ENCODE measurements at regions not wholly inside any gene's neighbourhood (a gene's known extent, or its start where the extent isn't known, plus 50 kb on each side); places are given as distances from the start of the nearest gene placed in this dataset.

DNA sequence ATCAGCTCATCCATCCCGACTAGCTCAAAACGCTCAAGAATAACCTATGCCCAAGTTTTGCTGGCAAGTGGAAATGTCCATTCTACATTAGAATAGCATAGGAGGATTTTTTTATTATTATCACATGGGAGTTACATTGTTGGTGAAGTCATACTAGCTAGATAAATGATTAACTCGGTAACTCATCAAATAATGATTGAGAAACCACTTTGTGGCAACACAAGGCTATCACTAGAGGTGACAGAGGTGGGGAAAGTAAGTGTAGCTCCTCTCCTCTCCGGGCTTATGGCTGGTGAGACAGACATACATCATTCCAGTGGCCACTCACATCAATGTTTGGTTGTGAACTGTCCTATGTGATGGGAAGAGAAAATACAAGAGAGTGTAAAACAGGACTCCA lies 161.6 kb downstream of the ZIC5 start:
- no peak for TF ChIP-seq POLR2A (IDR thresholded peaks at IDR 0.05; ENCODE audit: low read depth, low read length)
- DNase-seq (ENCODE audit: insufficient read length, low spot score), result no peak

DNA sequence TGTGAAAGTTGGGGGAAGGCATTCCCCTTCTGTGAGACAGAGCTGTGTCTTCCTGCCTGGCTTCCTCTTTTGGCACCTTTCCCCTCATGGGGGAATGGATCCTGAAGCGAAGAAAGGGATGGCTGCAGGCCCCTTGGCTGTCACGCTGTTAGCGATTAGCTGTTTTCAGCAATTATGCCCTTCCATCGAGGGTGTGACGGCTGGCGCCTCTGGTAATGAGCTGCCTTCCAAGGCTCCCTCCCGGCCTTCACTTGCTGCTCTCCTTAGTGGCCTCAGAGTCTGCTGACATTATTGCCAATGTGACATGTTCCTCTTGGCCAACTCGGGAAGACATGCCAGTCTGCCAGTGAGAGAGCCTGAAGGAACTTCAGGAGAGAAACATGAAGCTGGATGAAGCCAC lies 162.1 kb downstream of the ZIC5 start:
- TF ChIP-seq POLR2A (IDR thresholded peaks at IDR 0.05; ENCODE audit: low read depth, low read length), result no peak
- FAIRE-seq (no peak), DNase-seq (ENCODE audit: insufficient read length, low spot score) (no peak)

More for the DNA sequence above, 161.6 kb downstream of the ZIC5 start:
- no peak for FAIRE-seq

DNA sequence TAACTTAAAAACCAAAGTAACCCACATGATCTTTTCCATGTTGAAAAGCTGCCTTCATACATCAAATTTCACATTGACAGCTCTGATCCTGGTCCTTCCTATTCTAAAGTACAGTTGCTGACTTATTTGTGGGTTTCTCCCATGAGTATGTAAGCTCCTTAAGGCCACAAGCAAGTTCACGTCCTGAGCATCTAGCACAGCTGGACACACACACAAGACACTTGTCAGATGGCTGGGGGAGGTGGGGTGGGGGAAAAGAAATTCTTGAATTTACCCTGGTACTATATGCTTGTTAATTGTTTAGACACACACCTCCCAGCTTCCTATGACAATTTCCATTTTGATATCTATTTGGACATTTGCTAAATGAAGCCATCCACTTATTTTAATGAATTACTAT lies 162.8 kb downstream of the ZIC5 start:
- TF ChIP-seq POLR2A (IDR thresholded peaks at IDR 0.05; ENCODE audit: low read depth, low read length), result no peak
- FAIRE-seq (no peak), DNase-seq (ENCODE audit: insufficient read length, low spot score) (no peak)

DNA sequence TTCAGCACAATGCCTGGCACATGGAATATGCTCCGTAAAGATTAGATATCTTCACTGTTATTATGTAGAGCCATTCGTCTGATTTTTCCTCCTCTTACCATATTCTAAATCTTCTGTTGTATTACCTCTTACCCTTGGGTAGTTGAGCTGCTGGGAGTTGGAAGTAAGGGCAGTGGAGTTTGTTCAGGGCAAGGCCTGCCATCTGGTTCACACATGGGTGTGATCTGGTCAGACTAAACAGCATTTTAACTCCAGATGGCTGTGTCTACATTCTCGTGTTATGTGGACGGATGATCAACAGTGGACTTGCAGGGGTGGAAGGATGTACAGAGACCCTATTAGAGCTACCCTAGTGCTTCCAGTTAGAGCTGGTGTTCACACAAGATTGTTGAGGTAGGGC lies 164.9 kb downstream of the ZIC5 start:
- FAIRE-seq, result no peak
- no peak for TF ChIP-seq POLR2A (IDR thresholded peaks at IDR 0.05; ENCODE audit: low read depth, low read length)
- no peak for DNase-seq (ENCODE audit: insufficient read length, low spot score)

DNA sequence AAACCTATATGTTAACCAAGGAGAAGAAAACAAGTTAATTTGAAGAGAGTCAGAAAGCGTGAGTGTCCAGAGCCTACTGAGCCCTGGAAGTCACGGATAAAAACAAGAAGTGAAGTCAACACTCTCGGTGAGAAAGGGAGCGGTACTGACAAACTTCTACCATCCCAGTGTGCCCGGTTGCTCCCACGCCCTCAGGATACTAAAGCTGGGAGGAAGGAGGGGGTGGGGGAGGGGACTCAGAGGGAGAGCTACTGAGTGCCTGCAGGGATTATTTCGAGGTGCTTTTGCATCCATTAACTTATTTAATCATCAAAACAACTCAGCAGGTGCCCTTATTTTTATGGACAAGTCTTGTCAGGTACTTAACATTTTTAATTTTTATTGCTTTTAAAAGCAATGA lies 166.2 kb downstream of the ZIC5 start:
- no peak for TF ChIP-seq POLR2A (IDR thresholded peaks at IDR 0.05; ENCODE audit: low read depth, low read length)
- no peak for DNase-seq (ENCODE audit: insufficient read length, low spot score)
- FAIRE-seq, result no peak

DNA sequence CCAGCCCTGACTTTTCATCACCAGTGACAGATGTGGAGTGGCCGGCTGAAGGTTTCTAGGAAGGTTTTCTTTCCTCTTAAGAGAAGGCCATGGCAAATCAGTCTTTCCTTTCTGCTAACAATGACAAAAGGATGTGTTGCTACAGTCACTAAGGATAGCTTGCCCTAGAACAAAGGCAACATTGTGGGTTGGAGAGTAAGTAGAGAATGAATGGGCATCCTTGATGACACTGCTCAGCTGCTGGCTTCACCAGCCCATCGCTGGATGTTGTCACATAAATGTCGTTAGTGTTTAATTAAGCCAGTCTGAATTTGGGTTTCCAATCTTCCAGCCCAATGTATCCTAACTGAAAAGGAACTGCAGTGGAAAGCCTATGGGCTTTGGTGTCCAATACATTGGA lies 168.4 kb downstream of the ZIC5 start:
- FAIRE-seq (peak; percentile 76), DNase-seq (ENCODE audit: insufficient read length, low spot score) (no peak)
- TF ChIP-seq POLR2A (IDR thresholded peaks at IDR 0.05; ENCODE audit: low read depth, low read length), result no peak

DNA sequence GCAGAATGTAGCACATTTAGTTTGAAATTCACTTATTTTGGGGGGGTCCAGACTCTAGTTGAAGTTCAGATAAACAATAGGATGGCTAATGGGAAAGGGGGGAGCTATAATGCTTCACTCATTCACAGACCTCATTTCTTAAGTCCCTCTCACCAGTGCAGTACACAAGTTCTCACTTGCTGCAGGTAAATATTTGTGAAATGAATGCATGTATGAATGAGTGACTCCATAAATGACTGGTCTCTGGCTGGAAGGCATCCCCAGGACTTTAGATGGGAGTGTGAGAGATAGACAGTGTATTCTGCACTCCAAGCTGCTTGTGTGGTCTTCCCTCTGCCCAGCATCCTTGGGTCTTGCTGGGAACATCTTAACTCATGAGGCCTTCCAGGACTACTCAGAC lies 169.2 kb downstream of the ZIC5 start:
- TF ChIP-seq POLR2A (IDR thresholded peaks at IDR 0.05; ENCODE audit: low read depth, low read length), result no peak
- DNase-seq (ENCODE audit: insufficient read length, low spot score), result no peak
- peak; percentile 23 for FAIRE-seq

DNA sequence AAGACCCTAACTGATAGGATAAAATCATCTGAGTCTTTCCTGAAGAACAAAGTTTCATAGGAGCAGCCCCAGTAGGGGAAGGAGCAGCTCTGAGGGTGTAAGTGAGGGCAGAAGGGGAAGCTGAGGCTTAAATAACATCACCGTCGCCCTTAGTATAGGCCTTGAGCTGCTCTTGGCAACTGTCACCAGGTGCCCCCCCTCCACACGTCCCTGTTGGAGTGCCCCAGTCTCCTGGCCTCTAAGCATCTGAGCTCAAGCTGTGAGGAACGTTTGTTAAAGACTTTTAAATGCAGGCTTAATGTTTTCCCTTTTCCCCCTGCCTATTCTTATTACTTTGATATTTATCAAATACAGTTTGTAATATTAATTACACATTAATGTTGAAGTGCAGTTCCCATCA lies 170.6 kb downstream of the ZIC5 start:
- FAIRE-seq, result no peak
- no peak for TF ChIP-seq POLR2A (IDR thresholded peaks at IDR 0.05; ENCODE audit: low read depth, low read length)
- DNase-seq (ENCODE audit: insufficient read length, low spot score), result no peak

DNA sequence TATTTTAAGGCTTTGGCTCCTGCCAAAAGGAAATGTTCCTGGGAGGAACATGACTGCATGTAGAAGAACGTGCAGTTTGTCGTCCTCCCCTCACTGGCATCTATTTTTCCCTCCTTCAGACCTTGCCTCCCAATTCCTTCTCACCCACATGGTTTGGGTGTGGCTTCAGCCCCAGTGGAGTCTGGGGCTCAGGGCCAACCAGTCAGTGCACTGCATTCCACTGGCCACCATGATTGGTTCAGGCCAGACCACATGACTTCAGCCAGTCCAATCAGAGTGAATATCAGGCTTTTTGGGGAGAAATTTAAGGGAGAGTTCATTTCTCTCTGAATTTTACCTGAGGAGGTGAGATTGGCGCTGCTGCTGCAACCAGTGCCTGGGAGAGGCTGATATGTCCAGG lies 171.6 kb downstream of the ZIC5 start:
- DNase-seq (ENCODE audit: insufficient read length, low spot score), result no peak
- no peak for TF ChIP-seq POLR2A (IDR thresholded peaks at IDR 0.05; ENCODE audit: low read depth, low read length)
- FAIRE-seq, result no peak

DNA sequence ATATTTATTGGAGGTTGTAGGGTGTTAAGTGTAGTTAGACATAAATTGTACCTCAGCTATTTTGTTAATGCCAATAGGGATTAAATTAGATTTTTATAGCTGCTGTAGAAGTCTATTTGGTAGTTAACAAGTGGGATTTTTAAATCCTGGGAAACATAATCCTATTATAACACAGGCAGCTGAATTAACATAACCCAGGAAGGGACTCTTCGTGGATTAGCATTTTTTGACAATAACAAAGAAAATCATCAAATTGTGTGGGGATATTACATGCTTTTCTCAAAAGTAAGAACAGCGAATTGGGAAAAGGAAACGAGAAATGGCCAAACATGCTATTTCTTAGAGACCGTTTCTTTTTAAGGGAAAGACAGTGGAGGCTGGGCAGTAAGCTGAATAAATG lies 172.8 kb downstream of the ZIC5 start:
- TF ChIP-seq POLR2A (IDR thresholded peaks at IDR 0.05; ENCODE audit: low read depth, low read length), result no peak
- no peak for DNase-seq (ENCODE audit: insufficient read length, low spot score)
- no peak for FAIRE-seq

DNA sequence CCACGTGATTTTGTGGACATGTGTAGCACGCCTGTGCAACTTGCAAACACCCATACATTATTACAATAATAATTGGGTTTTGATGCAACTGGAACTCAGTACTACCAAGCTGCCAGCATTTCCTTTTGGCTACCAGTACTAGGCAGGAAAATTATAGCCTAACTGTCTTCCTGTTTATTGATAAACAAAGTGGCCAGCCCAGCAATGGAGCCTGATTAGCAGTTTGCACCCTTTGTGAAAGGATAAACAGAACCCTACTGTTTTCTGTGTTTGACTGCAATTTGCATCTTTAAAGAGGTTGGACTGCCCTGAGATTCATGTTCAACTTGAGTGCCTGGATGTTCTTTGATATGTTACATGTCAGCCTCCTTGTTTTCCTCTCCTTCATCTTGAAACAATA lies 173.9 kb downstream of the ZIC5 start:
- FAIRE-seq (no peak), DNase-seq (ENCODE audit: insufficient read length, low spot score) (no peak)
- no peak for TF ChIP-seq POLR2A (IDR thresholded peaks at IDR 0.05; ENCODE audit: low read depth, low read length)

DNA sequence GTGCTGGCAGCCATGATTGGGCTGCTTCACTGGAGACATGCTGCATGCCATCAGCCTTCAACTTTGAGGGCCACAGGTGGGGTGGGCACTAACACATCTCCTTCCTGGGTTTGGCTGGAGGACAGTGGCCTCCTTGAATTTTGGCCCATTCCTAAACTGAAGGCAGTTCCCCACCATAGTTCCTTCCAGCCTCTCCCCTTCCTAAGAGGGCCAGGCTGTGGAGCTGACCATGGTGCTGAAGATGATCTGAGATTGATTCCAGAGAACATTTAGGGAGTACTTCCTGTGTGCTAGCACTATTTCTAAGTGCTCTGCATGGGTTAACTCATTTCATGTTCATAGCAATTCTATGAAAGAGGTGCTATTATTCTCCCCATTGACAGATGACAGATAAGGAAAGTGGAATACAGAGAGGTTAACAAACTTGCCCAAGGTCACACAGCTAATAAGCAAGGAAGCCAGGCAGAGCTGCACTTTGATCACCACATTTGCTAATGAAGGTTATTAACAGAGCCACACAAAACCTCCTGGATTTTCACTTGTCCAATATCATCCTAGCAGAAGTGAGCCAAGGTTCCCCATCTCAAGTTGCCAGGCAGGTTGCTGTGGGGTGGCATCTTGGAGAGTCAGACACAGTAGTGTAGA lies 175.3 kb downstream of the ZIC5 start:
- TF ChIP-seq POLR2A (IDR thresholded peaks at IDR 0.05; ENCODE audit: low read depth, low read length), result no peak
- DNase-seq (ENCODE audit: insufficient read length, low spot score) (peak; percentile 35), FAIRE-seq (peak; percentile 98)

DNA sequence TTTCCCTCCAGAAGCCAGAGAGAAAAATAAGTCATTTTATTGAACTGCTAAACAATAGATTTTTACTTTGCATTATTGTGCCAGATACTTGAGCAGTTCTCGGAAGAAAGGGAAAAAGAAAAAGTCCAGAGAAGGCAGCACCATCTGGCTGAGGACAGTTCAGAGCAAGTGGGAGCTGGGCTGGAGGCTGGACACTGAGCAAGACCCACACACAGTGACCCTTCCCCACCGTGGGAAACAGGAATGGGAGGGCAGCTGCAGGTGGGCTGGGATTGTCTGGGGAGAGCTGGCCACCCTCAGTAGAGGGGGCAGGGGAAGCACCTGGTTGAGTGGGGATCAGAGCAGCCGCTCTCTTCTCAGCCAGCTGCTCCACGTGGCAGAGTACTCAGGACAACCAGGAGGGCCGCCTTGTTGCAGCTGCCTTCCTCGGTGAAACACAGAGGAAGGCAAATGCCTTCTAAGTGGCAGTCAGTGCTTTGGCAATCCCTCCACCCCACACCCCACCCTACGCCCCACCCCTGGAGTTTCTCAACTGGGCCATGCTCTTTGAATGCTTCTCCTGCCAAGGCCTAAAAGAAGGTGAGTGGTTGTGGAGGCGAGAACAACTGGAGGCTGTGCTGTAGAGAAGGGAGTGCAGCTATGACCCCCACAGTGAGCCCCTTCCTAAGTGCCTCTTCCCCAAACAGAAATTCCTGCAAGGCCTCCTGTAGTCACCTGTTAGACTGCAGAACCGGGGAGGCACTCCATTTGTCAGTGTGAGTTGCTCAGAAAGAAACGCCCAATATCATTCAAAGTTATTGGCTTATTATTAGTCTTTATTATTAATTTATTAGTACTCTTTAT lies 179.3 kb downstream of the ZIC5 start:
- FAIRE-seq, result no peak
- DNase-seq (ENCODE audit: insufficient read length, low spot score), result no peak

DNA sequence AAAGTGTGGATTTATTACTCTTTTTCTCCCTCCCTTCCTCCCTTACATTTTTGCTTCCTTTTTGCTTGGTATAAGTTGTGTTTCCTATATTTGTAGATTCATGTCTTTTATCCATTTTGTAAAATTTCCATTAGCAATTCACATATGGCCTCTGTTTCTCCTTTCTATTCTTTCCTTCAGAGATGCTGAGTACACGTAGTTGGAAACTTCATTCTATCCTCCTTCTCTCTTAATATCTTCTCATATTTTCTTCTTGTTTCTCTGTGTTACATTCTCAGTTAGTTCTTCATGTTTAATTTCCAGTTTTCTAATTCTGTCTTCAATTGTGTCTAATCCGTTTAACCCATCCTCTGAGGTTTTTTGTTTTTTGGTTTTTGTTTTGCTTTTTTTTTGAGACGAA lies 188.9 kb downstream of the ZIC5 start:
- DNase-seq (ENCODE audit: insufficient read length, low spot score), result no peak
- no peak for TF ChIP-seq POLR2A (IDR thresholded peaks at IDR 0.05; ENCODE audit: low read depth, low read length)
- no peak for FAIRE-seq

More for the DNA sequence above, 179.3 kb downstream of the ZIC5 start:
- no peak for TF ChIP-seq POLR2A (IDR thresholded peaks at IDR 0.05; ENCODE audit: low read depth, low read length)

DNA sequence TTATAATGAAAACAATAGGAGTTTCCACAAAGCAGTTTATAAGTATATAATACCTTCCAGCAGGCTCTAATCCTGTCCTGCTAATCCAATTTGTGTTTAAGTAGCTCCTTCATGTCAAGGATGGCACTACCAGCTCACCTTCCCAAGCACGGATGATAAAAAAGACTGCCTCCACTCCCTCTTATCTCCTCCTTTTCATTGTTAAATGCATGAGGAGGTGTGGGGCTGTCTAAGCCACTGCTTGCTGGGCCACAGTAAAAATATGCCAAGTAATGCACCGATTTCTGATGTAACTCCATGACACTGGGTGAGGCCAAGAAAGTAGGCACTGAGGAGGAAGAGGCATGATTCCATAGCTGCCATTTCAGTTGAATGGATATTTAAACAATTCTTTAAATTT lies 193.1 kb downstream of the ZIC5 start:
- DNase-seq (ENCODE audit: insufficient read length, low spot score), result no peak
- TF ChIP-seq POLR2A (IDR thresholded peaks at IDR 0.05; ENCODE audit: low read depth, low read length), result no peak
- FAIRE-seq, result no peak
